Naive thymus-derived CD4-positive, alpha-beta T cell (primary cell): ENCODE measurements at regions not wholly inside any gene's neighbourhood (a gene's known extent, or its start where the extent isn't known, plus 50 kb on each side); places are given as distances from the start of the nearest gene placed in this dataset.

Experiments used
- ATAC-seq: fragments of 150-1000 bp; cut with Tn5 transposase; 2 replicates; pipeline ENCODE4 v1.10.0; 2021; ENCODE audit warnings: mild to moderate bottlenecking, moderate library complexity
- CTCF ChIA-PET: fragments of 350-600 bp; sonication (Branson Sonifier 250); formaldehyde crosslinking; loops from one replicate; lab custom pipeline; 2021; ENCODE audit warnings: antibody characterized with exemption; lab: Charles Lee
- POLR2A ChIA-PET: fragments of 350-600 bp; sonication (Branson Sonifier 250); formaldehyde crosslinking; loops from one replicate; lab custom pipeline; 2021; ENCODE audit warnings: antibody characterized with exemption, inconsistent platforms; lab: Charles Lee
- DNase-seq, 9 donors: peaks; one replicate each; pipeline versions ENCODE4 v3.0.0 to v3.0.0-alpha.2; 2020 to 2022; ENCODE audit warnings: mixed read lengths in 1 of 9
- H3K27ac ChIP-seq: one replicate; pipeline ENCODE4 v1.7.0; 2013; ENCODE audit warnings: mild to moderate bottlenecking, low read depth, low read length, moderate library complexity
- H3K27me3 ChIP-seq, 2 donors: one replicate each; pipeline ENCODE4 v1.7.0; 2013; ENCODE audit warnings: low read length in 2 of 2, mild to moderate bottlenecking in 2 of 2, moderate library complexity in 2 of 2; ENCODE audit not compliant: control insufficient read depth in 2 of 2, insufficient read depth in 2 of 2
- H3K36me3 ChIP-seq, 3 experiments: 1 replicate in 2 of 3; 2 replicates in 1 of 3; pipeline ENCODE4 v1.7.0; 2013; ENCODE audit warnings: low read length in 3 of 3, mild to moderate bottlenecking in 3 of 3, moderate library complexity in 1 of 3; ENCODE audit not compliant: insufficient read depth in 3 of 3, control insufficient read depth in 2 of 3
- H3K4me1 ChIP-seq, 2 donors: one replicate each; pipeline ENCODE4 v1.7.0; 2013; ENCODE audit warnings: low read length in 2 of 2, mild to moderate bottlenecking in 2 of 2, moderate library complexity in 1 of 2; ENCODE audit not compliant: control insufficient read depth in 2 of 2, insufficient read depth in 2 of 2
- H3K4me3 ChIP-seq: 2 replicates; pipeline ENCODE4 v1.7.0; 2013; ENCODE audit warnings: mild to moderate bottlenecking, low read length
- H3K9me3 ChIP-seq, 3 experiments: 1 replicate in 2 of 3; 2 replicates in 1 of 3; pipeline ENCODE4 v1.7.0; 2013; ENCODE audit warnings: low read length in 3 of 3; ENCODE audit not compliant: control insufficient read depth in 2 of 3
- H3K27ac Mint-ChIP-seq, 9 donors: one replicate each; pipeline ENCODE4 v1.8.0; 2020 to 2022; ENCODE audit warnings: mixed read lengths in 9 of 9, mild to moderate bottlenecking in 8 of 9, moderate library complexity in 5 of 9, inconsistent platforms in 2 of 9
- H3K27me3 Mint-ChIP-seq, 5 donors: one replicate each; pipeline ENCODE4 v1.8.0; 2021 to 2022; ENCODE audit warnings: mixed read lengths in 5 of 5, mild to moderate bottlenecking in 1 of 5
- H3K36me3 Mint-ChIP-seq, 5 donors: one replicate each; pipeline ENCODE4 v1.8.0; 2020 to 2022; ENCODE audit warnings: mixed read lengths in 5 of 5, mild to moderate bottlenecking in 3 of 5, inconsistent platforms in 1 of 5
- H3K4me1 Mint-ChIP-seq, 7 donors: one replicate each; pipeline ENCODE4 v1.8.0; 2020 to 2022; ENCODE audit warnings: mixed read lengths in 7 of 7, mild to moderate bottlenecking in 3 of 7, inconsistent platforms in 1 of 7
- H3K4me3 Mint-ChIP-seq, 10 donors: one replicate each; pipeline ENCODE4 v1.8.0; 2020 to 2022; ENCODE audit warnings: mild to moderate bottlenecking in 10 of 10, mixed read lengths in 10 of 10, moderate library complexity in 6 of 10, inconsistent platforms in 2 of 10
- H3K9me3 Mint-ChIP-seq, 11 donors: one replicate each; pipeline ENCODE4 v1.8.0; 2020 to 2022; ENCODE audit warnings: mixed read lengths in 11 of 11, mild to moderate bottlenecking in 4 of 11, inconsistent platforms in 1 of 11, moderate library complexity in 1 of 11
- intact Hi-C, 2 donors: fragments of 100-400 bp; cut with micrococcal nuclease; formaldehyde crosslinking; loops; one replicate each; pipeline ENCODE4 v1.15.1; 2023

DNA sequence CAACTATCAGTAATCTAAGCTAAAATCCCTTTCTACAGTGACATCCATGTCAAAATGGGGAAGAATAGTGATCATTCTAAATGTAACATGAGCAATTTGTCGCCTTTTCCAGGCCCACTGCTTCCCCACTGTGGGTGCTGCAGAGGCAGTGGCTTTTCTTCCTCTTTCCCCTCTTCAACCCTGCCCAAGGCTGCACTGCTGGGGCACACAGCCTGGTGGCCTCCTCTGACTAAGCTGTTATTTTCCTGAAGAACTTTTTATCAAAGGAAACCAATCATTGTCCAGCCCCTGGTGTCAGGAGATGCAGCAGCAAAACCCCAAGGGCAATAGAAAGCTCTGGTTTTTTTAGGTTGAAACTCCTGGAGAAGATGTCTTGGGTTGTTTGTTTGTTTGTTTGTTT, 117.6 kb upstream of the KLF7 start:
- no peak for DNase-seq
- Mint-ChIP-seq H3K9me3 (peaks cover 0 to 12% (median 0%) of the 10 kb centered on the region in 11 donors), H3K27ac (peak overlapping the region; percentile 17 to 86 (median 60)), H3K4me1 (peaks cover 13 to 41% (median 36%) of the 10 kb centered on the region in 7 donors), H3K36me3 (peaks cover 0 to 7% (median 0%) of the 10 kb centered on the region in 5 donors), H3K4me3 (peak overlapping the region in 8 of 10 donors; percentile 0 to 81 (median 60)), H3K27me3 (no peaks in the 10 kb centered on the region)
- Histone ChIP-seq H3K27me3 (no peaks in the 10 kb centered on the region), H3K4me3 (no peak overlapping the region), H3K9me3 (no peaks in the 10 kb centered on the region), H3K27ac (no peak overlapping the region), H3K4me1 (peaks cover 0 to 10% of the 10 kb centered on the region in 2 donors), H3K36me3 (no peaks in the 10 kb centered on the region)
- ChIA-PET POLR2A (no interaction called here), CTCF (interaction anchor here (0.6 kb wide), 1 partner anchor 387 kb away, joined by 3 read pairs; no protein-coding TSS in a partner anchor)
- ATAC-seq, result peak; percentile 84
- intact Hi-C loops, result loop anchor here in 1 of 2 donors (5.0 kb wide), 1 partner anchor 49 kb away; no protein-coding TSS in a partner anchor

DNA sequence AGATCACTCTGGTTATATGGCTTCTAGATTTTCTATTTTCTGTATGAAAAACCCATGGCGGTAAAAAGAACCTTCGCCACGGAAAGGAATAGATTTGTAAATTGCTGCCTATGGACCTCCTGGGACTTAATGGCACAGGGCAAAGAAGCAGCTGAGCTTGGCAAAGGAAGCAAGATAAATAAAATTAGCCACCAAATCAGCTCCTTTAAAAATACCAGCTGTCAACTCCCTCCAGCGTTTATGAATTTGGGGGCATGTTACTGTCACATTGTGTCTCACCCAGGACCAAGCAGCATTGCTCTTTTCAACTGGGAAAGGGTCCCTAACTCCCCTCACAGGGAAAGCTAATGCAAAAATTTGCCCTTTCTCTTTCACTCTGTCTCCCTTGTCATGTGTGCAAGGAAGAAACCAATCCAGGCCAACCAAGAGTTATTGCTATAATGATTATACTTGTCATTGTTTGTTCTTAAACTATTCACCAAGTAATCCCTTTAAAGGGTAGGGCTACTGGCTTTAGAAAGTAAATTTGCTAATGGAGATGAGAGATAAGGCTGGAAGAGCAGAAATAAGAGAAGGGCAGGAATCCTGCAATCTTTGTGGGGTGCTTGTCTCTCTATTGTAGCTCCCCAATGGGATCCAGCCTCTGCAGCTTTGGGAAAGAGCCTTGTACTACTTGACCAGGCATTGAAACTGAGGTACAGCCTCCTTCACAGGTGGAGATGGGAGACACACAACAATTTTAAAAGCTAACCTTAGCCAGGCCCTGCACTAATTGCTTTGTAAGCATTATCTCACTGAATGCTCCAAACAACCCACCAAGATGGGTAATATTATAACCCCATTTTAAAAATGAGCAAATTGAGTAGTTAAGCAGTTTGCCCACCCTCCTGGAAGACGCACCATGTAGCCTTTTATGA, 119.1 kb upstream of the KLF7 start:
- POLR2A ChIA-PET, result no interaction called here
- Mint-ChIP-seq H3K4me3 (peak overlapping the region in 1 of 10 donors; percentile 35), H3K27ac (peak overlapping the region in 1 of 9 donors; percentile 62), H3K36me3 (peaks cover 0 to 7% (median 0%) of the 10 kb centered on the region in 5 donors), H3K4me1 (peaks cover 13 to 41% (median 36%) of the 10 kb centered on the region in 7 donors), H3K9me3 (peaks cover 0 to 12% (median 0%) of the 10 kb centered on the region in 11 donors), H3K27me3 (no peaks in the 10 kb centered on the region)
- H3K27ac ChIP-seq, result no peak overlapping the region
- no peaks in the 10 kb centered on the region for H3K27me3 ChIP-seq
- CTCF ChIA-PET, result no interaction called here
- no peak for DNase-seq
- peaks cover 0 to 10% of the 10 kb centered on the region in 2 donors for H3K4me1 ChIP-seq
- intact Hi-C loops, result loop anchor here in 1 of 2 donors (5.0 kb wide), 1 partner anchor 47 kb away; no protein-coding TSS in a partner anchor
- ATAC-seq, result no peak
- H3K9me3 ChIP-seq, result no peaks in the 10 kb centered on the region
- H3K36me3 ChIP-seq, result no peaks in the 10 kb centered on the region
- no peak overlapping the region for H3K4me3 ChIP-seq

GRCh38 chr2:207285473-207285815, 119.7 kb upstream of the KLF7 start:
- peak in 1 of 9 donors; percentile 43 for DNase-seq
- Mint-ChIP-seq H3K27ac (peak overlapping the region in 1 of 9 donors; percentile 32), H3K27me3 (no peaks in the 10 kb centered on the region), H3K9me3 (peaks cover 0 to 12% (median 0%) of the 10 kb centered on the region in 11 donors), H3K4me1 (peaks cover 13 to 41% (median 36%) of the 10 kb centered on the region in 7 donors), H3K4me3 (peak overlapping the region in 2 of 10 donors; percentile 35 to 71), H3K36me3 (peaks cover 0 to 7% (median 0%) of the 10 kb centered on the region in 5 donors)
- POLR2A ChIA-PET, result no interaction called here
- no peak for ATAC-seq
- Histone ChIP-seq H3K4me3 (no peak overlapping the region), H3K27me3 (no peaks in the 10 kb centered on the region), H3K9me3 (no peaks in the 10 kb centered on the region), H3K4me1 (peaks cover 0 to 10% of the 10 kb centered on the region in 2 donors), H3K36me3 (no peaks in the 10 kb centered on the region), H3K27ac (no peak overlapping the region)
- intact Hi-C loops, result no loop called here
- CTCF ChIA-PET, result no interaction called here

- Histone ChIP-seq H3K9me3 (no peaks in the 10 kb centered on the region), H3K4me1 (peaks cover 0 to 10% of the 10 kb centered on the region in 2 donors), H3K36me3 (no peaks in the 10 kb centered on the region), H3K27ac (no peak overlapping the region), H3K4me3 (no peak overlapping the region), H3K27me3 (no peaks in the 10 kb centered on the region)
- intact Hi-C loops, result no loop called here
- Mint-ChIP-seq H3K9me3 (peaks cover 0 to 12% (median 0%) of the 10 kb centered on the region in 11 donors), H3K36me3 (peaks cover 0 to 9% (median 4%) of the 10 kb centered on the region in 5 donors), H3K27me3 (no peaks in the 10 kb centered on the region), H3K4me1 (peaks cover 14 to 41% (median 36%) of the 10 kb centered on the region in 7 donors), H3K27ac (peak overlapping the region in 1 of 9 donors; percentile 46), H3K4me3 (peak overlapping the region in 1 of 10 donors; percentile 35)
- CTCF ChIA-PET, result no interaction called here
- DNase-seq (no peak), ATAC-seq (no peak)
- POLR2A ChIA-PET, result no interaction called here
Observed at GRCh38 chr2:207286106-207286505, 120.4 kb upstream of the KLF7 start.

DNA sequence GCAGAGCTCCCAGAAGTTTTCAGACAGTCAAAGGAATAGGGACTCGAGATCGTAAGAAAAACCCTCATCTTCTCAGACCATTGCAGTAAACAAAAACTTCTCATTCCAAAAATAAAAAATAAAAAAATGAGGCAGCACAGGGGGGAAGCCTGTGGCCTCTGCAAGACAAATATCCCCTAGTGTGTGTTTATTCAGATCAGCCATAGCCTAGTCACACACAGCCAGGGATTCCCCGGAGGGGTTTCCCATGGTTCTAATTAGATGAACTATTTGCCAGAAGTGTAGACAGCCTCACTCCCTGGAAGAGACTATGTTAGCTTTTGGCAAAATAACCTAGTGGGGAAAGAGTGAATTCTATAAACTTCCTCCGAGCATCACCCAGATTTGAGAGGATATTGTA, 122.9 kb upstream of the KLF7 start:
- H3K4me1 Mint-ChIP-seq, result peaks cover 6 to 26% (median 21%) of the 10 kb centered on the region in 7 donors
- H3K27me3 Mint-ChIP-seq, result no peaks in the 10 kb centered on the region
- intact Hi-C loops, result no loop called here
- ChIA-PET CTCF (interaction anchor here (0.5 kb wide), 1 partner anchor 209 kb away, joined by 8 read pairs; no protein-coding TSS in a partner anchor), POLR2A (no interaction called here)
- DNase-seq (no peak), ATAC-seq (no peak)
- H3K4me3 Mint-ChIP-seq, result no peak overlapping the region
- H3K36me3 ChIP-seq, result no peaks in the 10 kb centered on the region
- H3K9me3 Mint-ChIP-seq, result peaks cover 0 to 8% (median 0%) of the 10 kb centered on the region in 11 donors
- no peak overlapping the region for H3K27ac Mint-ChIP-seq
- no peak overlapping the region for H3K4me3 ChIP-seq
- H3K36me3 Mint-ChIP-seq, result peaks cover 0 to 4% (median 2%) of the 10 kb centered on the region in 5 donors
- no peaks in the 10 kb centered on the region for H3K27me3 ChIP-seq
- H3K27ac ChIP-seq, result no peak overlapping the region
- H3K9me3 ChIP-seq, result no peaks in the 10 kb centered on the region
- peaks cover 0 to 6% of the 10 kb centered on the region in 2 donors for H3K4me1 ChIP-seq

DNA sequence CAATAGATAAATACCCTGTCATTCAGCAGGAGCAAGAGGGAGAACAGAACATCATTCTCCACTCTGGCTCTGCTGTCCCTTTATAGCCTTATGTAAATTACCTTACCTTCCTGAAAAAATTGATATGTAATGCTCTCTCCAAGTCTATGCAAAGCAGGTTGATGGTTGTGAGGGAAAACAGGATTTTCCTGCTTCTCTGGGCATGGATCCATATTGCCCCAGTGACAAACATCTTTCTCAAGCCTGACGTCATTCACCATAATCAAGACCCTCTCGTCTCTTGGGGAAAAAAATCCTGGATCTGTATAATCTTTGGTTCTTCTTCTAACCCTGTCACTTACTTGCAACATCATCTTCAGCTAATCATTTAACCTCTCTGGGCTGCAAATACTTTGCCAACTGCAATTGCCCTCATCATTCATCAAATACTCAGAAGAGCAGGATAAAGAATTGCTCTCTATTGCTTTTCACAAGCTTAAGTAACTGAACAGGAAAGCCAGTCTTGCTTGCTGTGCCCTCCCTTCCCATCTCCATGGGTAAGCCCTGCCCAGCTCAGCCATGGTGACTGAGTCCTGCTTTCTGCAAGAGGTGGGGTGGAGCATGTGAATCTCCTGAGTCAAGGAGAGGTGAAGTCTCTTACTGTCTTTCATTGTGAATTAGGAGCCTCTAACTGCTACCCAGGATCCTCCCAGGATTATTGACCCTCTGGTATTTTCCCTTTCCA, 123.7 kb upstream of the KLF7 start:
- Histone ChIP-seq H3K4me3 (no peak overlapping the region), H3K27ac (no peak overlapping the region), H3K27me3 (no peaks in the 10 kb centered on the region), H3K9me3 (no peaks in the 10 kb centered on the region), H3K4me1 (peaks cover 0 to 6% of the 10 kb centered on the region in 2 donors), H3K36me3 (no peaks in the 10 kb centered on the region)
- Mint-ChIP-seq H3K36me3 (peaks cover 0 to 4% (median 2%) of the 10 kb centered on the region in 5 donors), H3K27ac (no peak overlapping the region), H3K27me3 (no peaks in the 10 kb centered on the region), H3K4me1 (peaks cover 6 to 19% (median 17%) of the 10 kb centered on the region in 7 donors), H3K9me3 (peaks cover 0 to 8% (median 0%) of the 10 kb centered on the region in 11 donors), H3K4me3 (no peak overlapping the region)
- CTCF ChIA-PET, result no interaction called here
- POLR2A ChIA-PET, result interaction anchor here (0.6 kb wide), 1 partner anchor 472 kb away, joined by 3 read pairs; no protein-coding TSS in a partner anchor
- DNase-seq, result no peak
- intact Hi-C loops, result no loop called here
- no peak for ATAC-seq
